ENCODE measurements at regions not wholly inside any gene's neighbourhood (a gene's known extent, or its start where the extent isn't known, plus 50 kb on each side); places are given as distances from the start of the nearest gene placed in this dataset.
A peak's percentile ranks its signal among the peaks of the same experiment; 100 is the strongest.

DNA sequence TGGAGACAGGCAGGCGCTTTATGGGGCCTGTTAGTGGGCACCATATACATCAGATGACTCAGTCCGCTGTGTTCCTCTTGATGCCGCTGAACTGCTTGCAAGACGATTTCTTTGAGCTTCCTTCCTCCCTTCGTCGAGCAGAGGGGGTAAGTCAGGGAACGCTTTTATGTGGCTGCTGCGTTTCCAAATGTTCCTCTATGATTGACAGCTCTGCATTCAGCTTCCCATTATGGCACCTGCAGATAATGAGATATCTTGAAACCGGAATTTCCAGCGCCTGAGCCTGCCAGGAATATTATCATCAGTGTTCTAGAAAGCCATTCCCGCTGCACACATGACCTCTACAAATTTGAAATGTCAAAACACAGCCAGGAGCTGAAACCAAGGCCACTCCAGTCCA lies 257.0 kb downstream of the TSHZ3 start:
- no peak for DNase-seq (ENCODE audit: low spot score)

DNA sequence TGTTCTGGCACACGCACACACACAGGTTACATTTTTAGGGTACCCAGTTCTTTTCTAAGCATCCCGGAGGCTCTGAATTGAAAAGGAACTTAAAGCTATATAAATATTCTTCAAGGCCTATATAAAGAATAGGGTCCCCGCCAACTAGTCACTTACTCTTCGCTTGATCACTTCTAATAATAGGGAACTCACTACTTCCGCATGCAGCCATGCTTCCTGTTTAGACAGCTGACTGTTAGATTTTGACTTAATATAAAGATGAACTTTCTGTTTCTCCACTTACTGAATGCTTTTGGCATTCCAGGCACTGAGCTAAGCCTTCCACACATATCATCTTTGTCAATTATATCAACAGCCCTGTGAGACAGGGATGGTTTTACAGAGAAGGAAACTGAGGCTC lies 259.6 kb downstream of the TSHZ3 start:
- no peak for DNase-seq (ENCODE audit: low spot score)

DNA sequence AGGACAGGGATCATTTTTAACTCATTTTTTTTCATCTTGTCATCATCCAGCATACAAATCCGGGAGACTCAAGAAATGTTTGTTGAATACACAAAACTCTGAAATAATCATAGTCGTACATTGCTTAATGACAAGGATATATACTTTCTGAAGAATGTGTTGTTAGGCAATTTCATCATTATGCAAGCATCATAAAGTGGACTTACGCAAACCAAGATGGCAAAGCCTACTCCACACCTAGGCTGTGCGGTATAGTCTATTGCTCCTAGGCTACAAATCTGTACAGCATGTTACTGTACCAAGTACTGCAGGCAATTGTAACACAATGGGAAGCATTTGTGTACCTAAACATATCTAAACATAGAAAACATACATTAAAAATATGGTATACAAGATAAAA lies 264.1 kb downstream of the TSHZ3 start:
- no peak for DNase-seq (ENCODE audit: low spot score)

DNA sequence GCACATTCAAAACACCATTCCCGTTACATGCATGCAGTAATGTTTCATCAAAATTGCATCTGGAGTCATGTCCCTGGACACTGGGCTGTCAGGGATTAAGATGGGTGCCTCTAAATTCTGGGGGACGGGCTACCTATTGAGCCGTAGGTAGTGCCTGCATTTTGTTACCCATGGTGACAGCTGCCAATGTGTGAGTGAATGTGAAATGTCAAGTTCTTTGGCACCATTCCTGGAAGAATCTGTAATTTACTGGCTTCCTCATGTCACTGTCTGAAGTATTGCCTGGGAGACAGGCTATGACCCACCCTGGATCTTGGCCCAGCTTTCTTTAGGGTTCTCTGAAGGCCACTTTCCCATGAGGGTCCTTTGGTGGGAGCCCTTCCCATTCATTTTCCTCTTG lies 266.1 kb downstream of the TSHZ3 start:
- no peak for DNase-seq (ENCODE audit: low spot score)

DNA sequence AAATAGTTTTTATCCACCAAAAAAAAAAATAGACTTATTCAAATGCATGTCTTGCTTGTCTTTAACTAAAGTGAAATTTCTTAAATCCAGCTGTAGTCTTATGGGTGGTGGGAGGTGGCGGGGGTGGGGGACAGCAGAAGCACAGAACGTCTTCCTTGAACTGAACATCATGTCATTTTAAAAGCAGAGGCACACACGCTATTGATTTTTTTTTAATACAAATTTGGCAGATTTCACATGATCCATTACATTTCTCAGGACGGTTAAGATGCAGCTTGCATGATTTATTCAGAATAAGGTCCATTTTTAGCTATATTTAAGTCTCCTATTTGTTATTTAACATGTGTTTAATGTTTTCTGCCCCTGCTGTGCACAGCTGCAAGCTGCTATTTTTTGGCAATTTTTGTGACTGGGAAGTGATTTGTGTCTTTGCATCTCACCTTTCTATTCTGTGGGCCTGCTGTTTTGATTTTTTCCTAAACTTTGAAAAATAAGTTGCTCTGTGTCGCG lies 274.0 kb downstream of the TSHZ3 start:
- DNase-seq (ENCODE audit: low spot score): no peak

DNA sequence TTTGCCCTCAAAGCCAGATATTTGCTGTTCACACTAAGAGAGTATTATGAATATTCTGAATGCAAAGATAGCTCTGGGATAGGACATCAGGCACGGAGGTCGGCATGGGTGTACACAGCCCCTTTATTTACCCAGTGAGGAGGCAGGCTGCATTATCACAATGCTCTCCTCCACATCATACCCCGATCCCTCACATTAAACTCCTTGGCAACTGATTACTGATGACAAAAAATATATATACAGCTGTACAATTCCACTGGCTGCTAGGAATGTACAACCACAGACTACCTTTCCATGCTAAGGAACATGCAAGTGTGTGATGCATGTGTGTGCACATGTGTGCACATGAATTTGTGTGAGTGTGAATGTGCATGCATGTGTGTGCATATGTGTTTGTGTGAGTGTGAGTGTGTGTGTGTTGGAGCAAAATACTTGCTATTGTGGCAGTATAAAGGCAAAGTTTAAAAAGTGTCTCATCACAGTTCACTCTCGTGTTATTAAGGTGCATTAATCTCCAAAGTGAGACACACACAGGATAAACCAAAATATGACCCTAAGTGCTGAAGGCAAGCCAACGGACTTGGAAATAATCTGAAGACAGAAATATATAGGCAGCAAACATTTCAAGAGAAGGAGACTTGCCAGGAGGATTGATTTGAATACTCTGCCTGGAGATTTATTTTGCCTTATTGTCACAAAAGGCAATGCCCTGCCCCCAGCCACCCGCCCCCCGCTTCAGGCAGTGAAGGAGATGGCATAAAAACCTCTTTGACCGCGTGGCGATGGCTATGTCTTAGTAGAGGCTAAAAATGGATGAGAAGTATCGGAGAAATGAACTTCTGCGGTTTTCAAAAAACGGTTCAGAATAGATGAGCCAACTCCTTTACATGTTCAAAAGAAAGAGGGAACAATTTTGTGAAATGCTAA lies 274.8 kb downstream of the TSHZ3 start:
- DNase-seq (ENCODE audit: low spot score): no peak

DNA sequence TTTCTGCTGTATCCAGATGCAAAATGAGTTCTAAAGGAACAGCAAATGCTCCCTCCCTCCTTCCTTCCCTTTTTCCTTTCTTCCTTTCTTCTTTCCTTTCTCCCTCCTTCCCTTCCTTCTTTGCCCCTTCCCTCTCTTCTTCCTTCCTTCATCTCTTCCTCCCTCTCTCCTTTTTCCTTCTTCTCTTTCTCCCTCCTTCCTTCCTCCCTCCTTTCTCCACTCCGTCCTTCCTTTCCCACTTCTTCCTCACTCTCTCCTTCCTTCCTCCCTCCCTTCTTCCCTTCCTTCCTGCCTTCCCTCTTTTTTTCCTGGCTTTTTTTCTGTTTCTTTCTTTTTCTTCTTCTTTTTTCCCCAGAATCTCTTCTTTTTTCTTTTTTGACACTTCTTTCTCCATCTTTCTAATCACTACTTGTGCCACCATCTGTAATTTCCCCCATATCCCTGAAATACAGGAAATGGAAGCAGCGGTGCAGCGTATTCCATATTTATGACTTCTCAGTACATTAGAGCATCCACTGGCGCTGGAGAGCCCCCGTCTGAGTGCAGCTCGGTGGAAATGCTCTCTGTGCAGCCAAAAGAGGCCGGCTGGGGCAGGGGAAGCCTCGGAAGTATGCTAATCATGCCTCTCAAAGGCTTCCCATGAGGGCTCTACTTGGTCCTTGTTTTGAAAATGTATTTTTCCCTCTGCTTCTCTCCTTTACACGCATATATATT lies 275.6 kb downstream of the TSHZ3 start:
- DNase-seq (ENCODE audit: low spot score): no peak

DNA sequence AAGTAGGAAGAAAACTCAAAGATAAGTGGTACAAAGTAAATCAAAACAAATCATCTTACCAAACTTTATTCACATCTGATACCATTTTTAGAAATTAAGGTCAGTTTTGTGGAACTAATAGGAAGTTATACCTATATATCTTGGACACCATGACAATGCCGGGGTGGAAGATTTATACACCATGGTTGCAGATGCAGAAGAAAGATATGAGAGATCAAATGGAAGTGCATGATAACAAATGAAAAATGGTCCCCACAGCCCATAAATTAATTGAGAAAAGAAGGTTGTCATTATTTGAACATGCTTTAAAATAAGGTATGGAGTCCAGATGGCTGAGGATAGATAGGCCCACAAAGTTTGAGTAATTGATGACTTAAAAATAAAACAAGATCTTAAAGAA lies 276.8 kb downstream of the TSHZ3 start:
- no peak for DNase-seq (ENCODE audit: low spot score)

DNA sequence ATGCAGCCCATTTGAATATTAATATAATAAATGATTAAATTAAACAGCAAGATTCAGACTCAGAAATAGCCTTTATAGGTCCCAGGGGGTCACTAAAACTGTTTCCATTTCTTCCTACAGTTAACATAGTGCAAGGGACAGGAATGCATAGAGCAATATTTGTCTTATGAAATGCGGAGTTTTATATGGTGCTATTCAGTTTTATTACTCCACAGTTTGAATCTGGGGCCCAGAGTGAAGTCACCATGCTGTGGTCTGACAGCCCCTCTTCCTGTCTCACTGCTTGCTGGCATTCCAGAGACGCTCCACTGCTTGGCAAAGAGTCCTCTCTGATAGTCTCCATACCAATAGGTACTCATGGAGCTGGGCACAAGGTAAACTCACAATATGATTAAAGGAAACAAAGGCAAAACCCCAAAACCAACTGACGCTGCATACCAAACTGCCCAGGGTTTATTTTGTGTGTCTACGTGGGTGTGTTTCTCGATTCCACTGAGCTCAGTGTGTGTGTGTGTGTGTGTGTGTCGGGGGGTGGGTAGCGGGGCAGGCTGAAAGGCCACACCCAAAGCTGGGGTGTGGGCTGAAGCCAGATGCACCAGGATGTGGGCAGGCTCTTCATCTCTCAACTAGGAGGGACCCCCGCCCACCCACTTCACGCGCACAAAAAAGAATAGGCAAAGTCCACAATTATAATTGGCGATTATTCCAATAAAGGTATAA lies 277.9 kb downstream of the TSHZ3 start:
- no peak for DNase-seq (ENCODE audit: low spot score)

DNA sequence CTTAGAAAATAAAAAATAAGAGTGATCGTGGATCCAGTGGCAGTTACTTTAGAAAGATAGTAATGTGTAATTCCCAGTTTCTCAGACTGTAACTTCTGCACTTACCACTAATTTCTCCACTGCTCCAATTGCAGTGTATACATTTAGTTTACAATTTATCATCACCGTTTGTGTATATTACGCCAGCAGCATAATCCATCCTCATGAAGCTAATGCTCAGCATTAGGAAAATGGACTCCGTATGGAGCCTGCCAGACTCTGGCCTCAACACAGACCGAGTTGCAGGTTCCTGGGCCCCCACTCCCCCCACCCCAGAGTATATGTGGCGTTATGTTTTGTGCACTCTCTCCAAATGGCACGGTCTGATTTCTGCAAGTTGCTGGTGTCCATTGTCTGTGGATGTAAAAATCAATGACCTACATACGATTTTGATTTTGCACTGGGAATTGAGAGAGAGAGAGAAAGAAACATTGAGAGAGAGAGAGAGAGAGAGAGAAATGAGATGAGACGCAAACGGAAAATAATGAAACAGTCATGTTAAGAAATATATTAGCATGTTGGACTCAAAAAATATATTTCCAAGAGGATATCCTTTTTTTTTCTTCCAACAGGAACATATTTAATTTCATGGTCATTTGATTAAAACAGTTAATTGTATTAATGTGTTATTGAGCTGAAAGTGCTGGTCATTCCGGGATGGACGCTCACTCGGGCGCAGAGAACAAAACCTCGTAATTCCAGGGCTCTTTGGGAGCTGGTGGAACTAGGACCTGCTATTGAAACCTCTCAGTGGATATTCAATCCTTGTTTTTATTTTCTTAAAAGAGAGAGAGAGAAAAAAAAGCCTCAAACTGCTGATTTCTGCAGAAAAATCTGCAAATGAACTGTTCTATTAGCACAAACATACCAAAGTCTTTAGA lies 278.8 kb downstream of the TSHZ3 start:
- no peak for DNase-seq (ENCODE audit: low spot score)

DNA sequence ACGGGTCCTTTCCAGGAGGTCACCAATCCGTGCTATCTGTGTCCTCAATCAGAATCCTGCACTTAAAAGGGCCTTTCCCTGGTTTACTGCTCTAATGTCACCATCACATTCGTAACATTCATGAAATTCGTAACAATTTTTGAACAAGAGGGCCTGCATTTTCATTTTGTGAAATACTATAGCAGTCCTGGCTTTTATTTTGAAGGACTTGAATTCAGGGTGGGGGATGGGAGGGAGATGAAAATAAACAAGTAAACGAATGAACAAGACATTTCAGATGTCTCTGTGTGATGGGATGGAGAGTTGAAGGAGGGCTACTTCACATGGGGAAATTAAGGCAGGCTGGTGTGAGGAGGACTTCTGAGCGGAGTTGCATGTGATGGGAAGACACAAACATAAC lies 281.0 kb downstream of the TSHZ3 start:
- no peak for DNase-seq (ENCODE audit: low spot score)

DNA sequence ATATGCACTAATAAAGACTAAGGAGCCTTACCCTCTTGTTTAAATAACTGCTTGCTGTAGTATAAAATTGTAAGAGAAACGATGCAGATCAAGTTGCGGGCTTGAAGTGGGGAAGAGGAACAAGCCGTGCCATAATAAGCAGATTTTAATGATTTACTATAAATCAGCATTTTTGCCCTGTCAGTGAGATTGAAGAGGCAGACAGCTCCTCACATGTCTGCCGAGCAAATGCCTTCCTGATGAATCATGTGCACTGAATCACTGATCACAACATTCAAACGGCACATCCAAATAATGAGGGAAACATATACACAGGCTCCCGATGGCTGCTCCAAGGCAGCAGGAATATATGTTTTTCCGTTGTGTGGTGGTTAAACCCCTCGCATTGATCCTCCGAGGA lies 282.9 kb downstream of the TSHZ3 start:
- DNase-seq (ENCODE audit: low spot score): no peak

DNA sequence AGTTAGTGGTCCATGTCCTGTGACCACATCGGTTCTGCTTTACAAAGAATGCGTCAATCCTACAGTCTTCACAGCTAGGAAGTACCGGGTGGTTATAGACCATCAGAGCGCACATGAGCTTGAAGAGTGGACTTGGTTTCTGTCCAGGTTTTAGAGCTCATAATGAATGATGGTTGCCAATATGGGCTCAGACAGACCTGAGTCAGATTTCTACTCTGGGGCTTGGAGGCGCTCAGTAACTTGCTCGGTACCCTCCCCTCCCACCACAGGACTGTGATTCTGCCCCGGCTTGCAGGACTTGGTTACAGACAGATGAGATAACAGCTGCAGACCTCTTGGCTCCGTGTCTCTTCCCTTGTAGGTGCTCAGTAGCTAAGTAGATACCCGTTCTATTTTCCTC lies 284.7 kb downstream of the TSHZ3 start:
- no peak for DNase-seq (ENCODE audit: low spot score)

DNA sequence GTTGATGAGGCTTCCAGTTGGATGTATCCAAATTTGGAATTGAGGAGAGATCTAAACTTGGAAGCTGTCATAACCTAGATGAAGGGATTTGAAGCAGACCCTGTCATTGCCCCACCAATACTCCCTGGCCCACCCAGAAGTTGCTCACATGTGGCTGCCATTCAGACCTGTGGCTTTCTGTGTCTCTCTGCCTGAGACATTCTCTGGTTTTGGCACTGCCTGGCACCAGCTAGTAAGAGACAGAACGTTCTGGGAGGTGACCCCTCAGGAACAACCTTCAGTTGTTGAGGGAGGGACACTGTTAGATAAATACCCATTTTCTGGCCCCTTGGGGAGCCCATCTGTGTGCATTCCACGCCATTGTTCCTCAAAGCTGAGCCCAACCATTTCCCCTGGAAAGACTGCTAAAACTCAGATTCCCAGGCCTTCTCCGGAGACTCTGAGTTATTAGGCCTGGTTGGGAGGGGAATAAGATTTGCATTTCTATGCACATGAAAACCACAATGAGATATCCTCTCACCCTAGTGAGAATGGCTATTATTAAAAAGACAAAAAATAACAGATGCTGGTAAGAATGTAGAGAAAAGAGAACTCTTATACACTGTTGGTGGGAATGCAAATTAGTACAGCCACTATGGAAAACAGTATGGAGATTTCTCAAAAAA lies 290.4 kb downstream of the TSHZ3 start:
- DNase-seq (ENCODE audit: low spot score): no peak

DNA sequence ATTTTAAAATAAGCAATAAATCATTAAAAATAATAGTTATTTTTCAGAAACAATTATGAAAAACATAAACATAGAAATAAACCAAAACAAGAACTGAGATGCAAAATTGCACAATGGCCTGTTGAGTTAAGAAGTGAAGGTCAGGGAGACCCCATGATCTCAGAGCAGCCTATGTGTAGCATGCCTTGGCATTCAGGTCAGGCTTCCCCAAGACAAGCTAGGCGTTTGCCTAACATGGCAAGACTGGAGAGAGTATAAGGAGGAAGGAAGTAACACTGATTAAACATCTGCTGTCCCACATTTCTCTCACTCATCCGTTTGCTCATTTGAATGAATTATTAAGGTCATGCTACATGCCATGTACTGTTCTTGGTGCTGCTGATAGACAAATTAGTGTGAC lies 291.8 kb downstream of the TSHZ3 start:
- DNase-seq (ENCODE audit: low spot score): no peak

DNA sequence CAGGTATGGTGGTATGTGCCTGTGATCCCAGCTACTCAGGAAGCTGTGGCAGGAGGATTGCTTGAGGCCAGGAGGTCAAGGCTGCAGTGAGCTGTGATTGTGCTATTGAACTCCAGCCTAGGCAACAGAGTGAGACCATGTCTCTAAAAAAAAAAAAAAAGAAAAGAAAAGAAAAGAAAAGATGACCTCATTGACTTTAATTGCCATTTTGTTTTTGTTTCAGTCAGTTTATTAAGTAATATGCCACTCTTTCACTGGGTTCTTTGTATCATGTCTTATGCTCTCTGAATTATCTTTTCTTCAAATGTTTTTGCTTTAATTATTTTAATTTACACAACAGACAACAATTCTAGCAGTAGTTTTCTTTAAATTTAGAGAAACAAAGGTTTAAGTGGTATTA lies 293.8 kb downstream of the TSHZ3 start:
- DNase-seq (ENCODE audit: low spot score): no peak

DNA sequence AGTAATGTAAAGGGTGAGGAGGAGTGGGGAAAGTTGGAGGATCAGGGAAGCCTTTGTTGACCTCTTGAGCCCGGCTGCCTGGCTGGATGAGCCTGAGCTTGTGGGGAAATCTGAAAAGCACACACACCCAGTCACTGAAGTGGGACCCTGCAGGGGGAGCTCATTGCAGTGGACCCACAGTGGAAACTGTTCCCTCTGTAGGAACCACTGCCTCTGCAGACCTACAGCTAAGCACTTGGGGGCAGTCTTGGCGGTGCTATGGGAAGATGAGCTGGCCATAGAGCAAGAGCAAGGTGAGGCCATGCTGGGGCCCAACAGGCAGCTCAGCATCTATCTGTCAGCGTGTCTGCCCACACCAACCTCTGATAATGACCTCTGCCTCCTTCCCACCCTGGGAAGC lies 294.8 kb downstream of the TSHZ3 start:
- DNase-seq (ENCODE audit: low spot score): peak; percentile 47

DNA sequence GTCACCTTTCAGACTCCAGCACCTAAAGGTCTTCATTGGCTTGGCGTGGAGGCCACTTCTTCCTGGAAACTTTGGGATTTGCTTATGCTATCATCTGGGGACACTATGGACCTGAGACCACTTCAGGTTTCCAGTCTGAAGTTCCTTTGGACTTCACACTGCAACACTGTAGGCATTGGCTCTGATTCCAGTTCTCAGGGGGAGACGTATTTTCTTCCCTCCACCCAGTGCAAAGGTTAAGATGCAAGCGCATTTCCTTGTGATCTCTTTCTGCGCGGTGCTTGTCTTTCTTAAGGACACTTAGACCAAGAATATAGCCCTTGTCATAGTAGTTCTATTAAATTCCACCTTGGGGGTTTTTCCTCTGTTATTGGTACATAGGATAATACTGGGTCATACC lies 299.8 kb downstream of the TSHZ3 start:
- no peak for DNase-seq (ENCODE audit: low spot score)

DNA sequence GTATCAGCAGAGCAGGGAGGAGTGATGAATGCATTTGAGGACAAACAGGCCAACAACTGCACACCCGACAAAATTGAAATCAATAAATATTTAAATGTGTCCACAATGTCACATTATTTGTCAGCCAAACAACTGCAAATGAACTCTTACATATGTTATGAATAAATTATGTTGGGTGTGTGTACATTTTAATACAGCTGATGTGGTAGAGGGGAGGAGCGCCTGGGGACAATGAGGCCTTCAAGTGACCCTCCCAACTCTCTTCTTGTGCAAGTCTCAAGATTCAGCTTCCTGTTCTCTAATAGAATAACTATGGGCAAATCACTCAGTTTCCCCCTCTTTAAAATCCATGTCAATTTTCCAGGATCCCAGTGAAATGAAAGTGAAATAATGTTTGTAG lies 303.2 kb downstream of the TSHZ3 start:
- no peak for DNase-seq (ENCODE audit: low spot score)

DNA sequence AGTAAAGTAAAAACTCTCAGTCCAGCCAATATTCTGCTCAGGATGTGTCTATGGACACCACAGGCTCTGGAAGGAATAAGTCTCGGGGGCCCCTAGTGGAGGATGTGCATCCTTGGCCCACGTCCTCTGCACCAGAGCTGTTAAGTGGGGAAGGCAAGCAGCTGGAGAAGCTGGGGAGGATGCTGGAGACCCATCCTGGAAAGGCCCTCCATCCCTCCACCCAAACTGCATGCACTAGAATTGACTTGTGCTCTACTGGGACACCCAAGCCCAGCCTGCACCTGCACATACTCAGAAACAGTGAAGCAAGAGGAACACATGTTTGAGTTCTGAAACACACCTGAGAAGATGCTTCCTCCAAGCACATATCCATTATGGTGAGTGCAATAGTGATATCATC lies 307.8 kb downstream of the TSHZ3 start:
- no peak for DNase-seq (ENCODE audit: low spot score)

DNA sequence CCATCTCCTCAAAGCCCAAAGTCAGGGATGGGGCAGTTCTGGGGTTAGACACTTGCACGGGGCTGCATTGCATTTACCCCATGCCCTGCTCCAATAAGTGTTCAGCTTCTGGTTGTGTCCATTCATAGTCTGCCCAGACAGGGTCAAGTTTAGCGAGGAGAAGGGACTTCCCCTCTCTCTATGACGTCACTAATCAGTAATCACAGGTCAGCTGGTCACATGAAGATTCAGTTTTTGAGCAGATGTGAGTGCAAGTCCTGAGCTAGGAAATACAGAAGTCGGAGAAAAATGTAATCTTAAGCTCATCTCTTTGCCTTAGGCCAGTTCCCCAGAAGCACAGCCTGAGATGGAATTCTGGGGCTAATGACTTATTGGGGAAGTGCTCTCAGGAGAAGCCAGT lies 310.1 kb downstream of the TSHZ3 start:
- no peak for DNase-seq (ENCODE audit: low spot score)
